ENCODE measurements at regions not wholly inside any gene's neighbourhood (a gene's known extent, or its start where the extent isn't known, plus 50 kb on each side); places are given as distances from the start of the nearest gene placed in this dataset.

DNA sequence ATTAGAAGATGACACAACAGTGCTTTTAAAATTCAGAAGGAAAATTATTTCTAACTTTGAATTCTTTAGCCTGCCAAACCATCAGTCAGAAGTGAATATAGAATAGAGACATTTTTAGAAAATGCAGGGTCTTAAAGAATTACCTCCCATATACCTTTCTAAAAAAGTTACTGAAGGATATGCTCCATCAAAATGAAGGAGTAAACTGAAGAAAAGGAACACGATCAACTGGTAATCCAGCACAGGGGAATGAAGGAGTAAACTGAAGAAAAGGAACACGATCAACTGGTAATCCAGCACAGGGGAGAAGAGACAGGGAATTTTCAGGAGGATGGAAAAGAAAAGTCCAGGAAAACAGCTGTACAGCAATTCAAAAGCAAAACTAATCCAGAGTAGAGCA, 75.4 kb upstream of the LDLRAD3 start:
- no peaks in the 10 kb centered on the region for H3K9me3 ChIP-seq
- no peaks in the 10 kb centered on the region for H3K4me1 ChIP-seq
- no peak overlapping the region for H3K4me3 ChIP-seq
- H3K9ac ChIP-seq (ENCODE audit: low read depth in 2 of 2, low read length in 2 of 2): no peak overlapping the region
- DNase-seq: no peak
- no peak for TF ChIP-seq CTCF (IDR thresholded peaks at IDR 0.05)
- H3K27ac ChIP-seq: no peak overlapping the region
- no peaks in the 10 kb centered on the region for H3K27me3 ChIP-seq
- no peaks in the 10 kb centered on the region for H3K36me3 ChIP-seq
- intact Hi-C loops (cut with DNase I): no loop called here

DNA sequence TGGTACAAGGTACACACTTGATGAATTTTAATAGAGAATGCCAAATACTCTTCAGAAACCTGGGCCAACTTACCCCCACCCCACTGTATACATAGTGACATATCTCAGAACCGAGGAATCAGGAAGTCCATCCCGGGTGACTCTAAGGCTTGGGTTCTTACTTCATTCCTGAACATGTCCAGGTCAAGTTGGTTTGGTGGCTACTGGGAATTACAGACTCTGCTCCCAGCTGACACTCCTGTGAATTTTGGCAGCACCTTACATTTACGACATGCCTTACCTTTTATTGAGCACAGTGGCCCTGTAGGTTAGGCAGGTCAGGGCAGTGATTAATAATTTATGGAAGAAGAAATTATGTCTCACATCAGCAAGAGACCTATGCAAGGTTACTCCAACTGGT, 70.1 kb upstream of the LDLRAD3 start:
- no peak overlapping the region for H3K4me3 ChIP-seq
- no peaks in the 10 kb centered on the region for H3K27me3 ChIP-seq
- H3K27ac ChIP-seq: no peak overlapping the region
- DNase-seq: no peak
- H3K9ac ChIP-seq (ENCODE audit: low read depth in 2 of 2, low read length in 2 of 2): no peak overlapping the region
- intact Hi-C loops (cut with DNase I): no loop called here
- no peaks in the 10 kb centered on the region for H3K4me1 ChIP-seq
- no peak for TF ChIP-seq CTCF (IDR thresholded peaks at IDR 0.05)
- no peaks in the 10 kb centered on the region for H3K9me3 ChIP-seq
- H3K36me3 ChIP-seq: no peaks in the 10 kb centered on the region

- Histone ChIP-seq H3K27me3 (no peaks in the 10 kb centered on the region), H3K36me3 (no peaks in the 10 kb centered on the region), H3K4me3 (no peak overlapping the region), H3K4me1 (no peaks in the 10 kb centered on the region), H3K9me3 (no peaks in the 10 kb centered on the region), H3K27ac (no peak overlapping the region), H3K9ac (ENCODE audit: low read depth in 2 of 2, low read length in 2 of 2) (no peak overlapping the region)
- no peak for DNase-seq
- intact Hi-C loops (cut with DNase I): no loop called here
- TF ChIP-seq CTCF (IDR thresholded peaks at IDR 0.05): no peak
These were observed 69.0 kb upstream of the LDLRAD3 start for GRCh38 chr11:35874751-35875450.

GRCh38 chr11:35875466-35875865, 68.4 kb upstream of the LDLRAD3 start:
- intact Hi-C loops (cut with DNase I): no loop called here
- Histone ChIP-seq H3K9ac (ENCODE audit: low read depth in 2 of 2, low read length in 2 of 2) (no peak overlapping the region), H3K36me3 (no peaks in the 10 kb centered on the region), H3K27me3 (no peaks in the 10 kb centered on the region), H3K4me3 (no peak overlapping the region), H3K9me3 (no peaks in the 10 kb centered on the region), H3K27ac (no peak overlapping the region), H3K4me1 (no peaks in the 10 kb centered on the region)
- no peak for TF ChIP-seq CTCF (IDR thresholded peaks at IDR 0.05)
- DNase-seq: no peak

DNA sequence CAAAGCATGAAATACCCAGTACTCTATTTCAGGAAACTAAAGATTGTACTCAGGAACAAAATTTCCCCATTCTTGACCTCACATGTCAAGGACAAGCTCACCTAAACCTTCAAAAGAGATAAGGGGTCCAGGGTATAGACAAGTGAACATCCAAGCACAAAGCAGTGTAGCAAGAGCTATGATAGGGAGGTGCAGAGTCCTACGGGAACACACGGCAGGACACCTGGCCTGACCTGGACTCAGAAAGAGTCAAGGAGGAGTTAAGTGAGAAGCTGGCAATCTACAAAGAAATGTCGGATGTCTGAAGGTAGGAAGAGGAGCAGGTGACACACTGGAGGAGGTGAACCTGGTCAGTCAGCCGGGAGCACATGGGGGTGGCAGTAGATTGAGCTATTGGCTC, 67.1 kb upstream of the LDLRAD3 start:
- H3K4me3 ChIP-seq: no peak overlapping the region
- H3K9ac ChIP-seq (ENCODE audit: low read depth in 2 of 2, low read length in 2 of 2): no peak overlapping the region
- no peaks in the 10 kb centered on the region for H3K36me3 ChIP-seq
- no peak for TF ChIP-seq CTCF (IDR thresholded peaks at IDR 0.05)
- H3K27me3 ChIP-seq: no peaks in the 10 kb centered on the region
- no peaks in the 10 kb centered on the region for H3K4me1 ChIP-seq
- H3K9me3 ChIP-seq: no peaks in the 10 kb centered on the region
- H3K27ac ChIP-seq: no peak overlapping the region
- DNase-seq: no peak
- intact Hi-C loops (cut with DNase I): no loop called here
